GM18861 (cell line): ENCODE measurements at regions not wholly inside any gene's neighbourhood (a gene's known extent, or its start where the extent isn't known, plus 50 kb on each side); places are given as distances from the start of the nearest gene placed in this dataset.
A peak's percentile ranks its signal among the peaks of the same experiment; 100 is the strongest.

Experiments used
- ATAC-seq: cut with Tn5 transposase; IDR thresholded peaks from one replicate; pipeline ENCODE4 v1.9.1; 2021; ENCODE audit not compliant: unreplicated experiment

DNA sequence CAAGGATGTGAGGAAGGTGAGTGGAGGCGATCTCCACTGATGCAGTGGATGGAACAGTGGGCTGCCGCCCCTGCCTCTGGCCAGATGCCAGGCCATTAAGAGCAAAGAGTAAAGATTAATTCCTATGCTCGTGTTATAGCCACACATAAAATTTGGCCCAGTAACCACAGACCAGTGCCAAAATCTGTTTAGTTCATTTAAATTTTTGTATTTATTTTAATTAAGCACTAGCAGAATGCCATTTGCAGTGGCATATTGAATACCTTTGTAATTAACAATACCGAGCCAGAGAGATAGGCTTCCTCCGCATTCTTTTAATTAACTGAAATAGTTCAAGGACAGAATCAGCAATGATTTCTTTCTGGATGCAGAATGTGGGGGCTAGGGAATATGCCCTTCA is 179.8 kb downstream of the MED10 start:
- ATAC-seq = no peak

DNA sequence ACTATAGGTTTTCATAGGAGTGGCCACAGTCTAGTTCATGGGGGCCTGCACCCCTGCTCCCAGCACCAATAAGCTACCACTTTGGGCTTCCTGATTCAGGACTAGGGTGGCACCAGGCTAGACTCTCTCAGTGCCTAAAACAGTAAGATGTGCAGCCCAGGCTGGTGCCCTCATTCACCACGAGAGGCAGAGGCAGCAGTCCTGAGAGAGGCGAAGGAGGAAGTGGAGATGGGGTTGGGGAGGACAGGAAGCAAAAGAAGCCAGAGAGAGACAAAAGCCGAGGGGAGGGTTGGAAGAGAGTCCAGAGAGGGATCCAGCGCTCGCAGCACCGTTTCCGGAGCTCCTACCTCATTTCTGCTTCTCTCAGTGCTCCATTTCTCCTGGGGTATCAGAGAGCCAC is 180.9 kb downstream of the MED10 start:
- ATAC-seq = no peak

- no peak for ATAC-seq
These were observed 182.5 kb downstream of the MED10 start for GRCh38 chr5:6195711-6196358.

DNA sequence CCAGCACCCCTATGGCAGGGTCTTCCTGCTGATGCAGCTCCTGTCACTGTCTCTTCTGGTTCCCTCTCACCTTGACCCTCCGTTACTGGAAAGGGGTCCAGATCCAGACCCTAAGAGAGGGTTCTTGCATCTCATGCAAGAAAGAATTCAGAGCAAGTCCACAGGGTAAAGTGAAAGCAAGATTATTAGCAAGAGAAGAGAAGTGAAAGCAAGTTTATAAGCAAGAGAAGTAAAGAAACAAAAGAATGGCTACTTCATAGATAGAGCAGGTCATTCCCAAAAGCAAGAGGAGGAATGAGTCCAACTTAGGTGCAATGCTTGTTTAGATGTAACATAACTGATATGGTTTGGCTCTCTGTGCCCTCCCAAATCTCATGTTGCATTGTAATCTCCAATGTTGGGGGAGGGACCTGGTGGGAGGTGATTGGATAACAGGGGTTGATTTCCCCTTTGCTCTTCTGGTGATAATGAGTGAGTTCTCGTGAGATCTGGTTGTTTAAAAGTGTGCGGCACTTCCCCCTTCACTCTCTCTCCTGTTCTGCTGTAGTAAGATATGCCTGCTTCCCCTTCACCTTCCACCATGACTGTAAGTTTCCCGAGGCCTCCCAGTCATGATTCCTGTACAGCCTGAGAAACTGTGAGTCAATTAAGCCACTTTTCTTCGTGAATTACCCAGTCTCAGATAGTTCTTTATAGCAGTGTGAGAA is 183.3 kb downstream of the MED10 start:
- no peak for ATAC-seq

DNA sequence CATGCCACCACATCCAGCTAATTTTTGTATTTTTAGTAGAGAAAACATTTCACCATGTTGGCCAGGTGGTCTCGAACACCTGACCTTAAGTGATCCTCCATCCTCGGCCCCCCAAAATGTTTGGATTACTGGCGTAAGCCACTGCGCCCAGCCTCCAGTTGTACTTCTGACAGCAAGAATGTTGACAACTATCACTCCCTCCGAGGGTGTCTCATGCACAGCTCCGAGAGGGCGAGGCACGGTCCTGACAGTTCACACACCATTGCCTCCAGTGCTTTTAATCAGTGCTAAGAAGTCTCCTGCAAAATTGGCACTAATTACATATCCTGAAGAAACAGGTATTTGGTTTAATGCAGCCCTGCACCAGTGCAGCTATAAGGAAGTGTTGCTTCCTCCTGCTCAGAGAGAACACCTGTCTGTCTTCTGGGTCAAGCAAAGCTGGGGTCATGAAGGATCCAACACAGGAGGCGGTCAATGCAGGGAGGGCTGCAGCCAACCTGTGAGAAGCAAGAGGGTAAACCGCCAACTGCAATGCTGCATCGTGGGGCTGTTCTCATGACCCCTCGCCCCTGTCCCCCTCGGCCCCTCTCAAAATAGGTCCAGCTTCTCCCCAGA is 184.0 kb downstream of the MED10 start:
- no peak for ATAC-seq

DNA sequence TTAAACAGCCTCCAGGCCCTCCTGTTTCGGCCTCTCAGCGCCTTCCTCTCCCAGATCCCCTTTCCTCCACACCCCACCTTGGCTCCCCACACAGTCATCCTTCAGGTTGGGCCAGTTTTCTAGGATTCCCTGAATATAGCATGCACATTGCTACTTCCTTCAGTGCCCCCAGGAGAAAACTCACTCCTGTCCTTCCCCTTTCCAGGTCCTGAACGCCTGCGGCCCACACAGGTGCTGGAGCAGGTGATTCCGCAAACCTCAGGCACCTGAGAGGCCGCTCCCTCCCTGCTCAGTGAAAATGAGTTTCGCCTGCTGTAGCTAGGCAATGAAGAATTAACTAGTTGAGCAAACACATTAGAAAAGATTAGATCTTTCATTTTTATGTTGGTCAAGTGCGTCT is 185.0 kb downstream of the MED10 start:
- no peak for ATAC-seq

DNA sequence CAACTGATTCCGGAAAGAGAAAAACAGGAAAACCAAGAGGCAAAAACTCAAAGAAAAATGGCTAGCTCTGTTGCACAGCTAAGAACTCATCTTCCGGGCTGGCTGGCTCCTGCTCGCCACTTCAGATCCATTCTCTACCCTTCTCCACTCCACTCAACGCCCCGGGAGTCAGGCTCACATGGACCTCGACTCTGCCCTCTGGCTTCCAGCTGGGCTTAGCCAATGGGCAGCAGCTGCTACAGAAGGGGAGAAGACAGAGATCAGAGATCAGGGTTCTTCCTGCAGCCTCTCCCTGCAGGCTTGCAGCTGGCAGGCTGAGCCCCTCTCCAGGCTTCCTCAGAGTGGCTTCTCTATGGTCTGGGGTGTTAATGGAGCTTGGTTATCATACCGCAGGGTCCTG is 187.5 kb downstream of the MED10 start:
- no peak for ATAC-seq

DNA sequence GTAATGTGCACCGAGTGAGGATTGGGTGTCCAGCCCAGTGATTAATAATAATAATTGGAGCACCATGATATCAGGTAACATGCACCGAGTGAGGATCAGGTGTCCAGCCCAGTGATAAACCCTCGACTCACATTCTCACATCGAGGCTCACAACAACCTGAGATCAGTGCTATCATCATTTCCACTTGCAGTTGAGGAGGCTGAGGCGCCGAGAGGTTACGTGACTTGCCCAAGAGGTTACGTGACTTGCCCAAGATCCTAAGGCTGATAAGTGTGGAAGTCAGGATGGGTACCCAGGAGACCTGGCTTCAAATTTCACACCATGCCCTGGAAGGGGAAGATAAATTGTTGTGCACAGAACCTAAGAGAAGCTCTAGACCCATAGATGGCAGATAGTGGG is 189.4 kb downstream of the MED10 start:
- ATAC-seq = no peak

DNA sequence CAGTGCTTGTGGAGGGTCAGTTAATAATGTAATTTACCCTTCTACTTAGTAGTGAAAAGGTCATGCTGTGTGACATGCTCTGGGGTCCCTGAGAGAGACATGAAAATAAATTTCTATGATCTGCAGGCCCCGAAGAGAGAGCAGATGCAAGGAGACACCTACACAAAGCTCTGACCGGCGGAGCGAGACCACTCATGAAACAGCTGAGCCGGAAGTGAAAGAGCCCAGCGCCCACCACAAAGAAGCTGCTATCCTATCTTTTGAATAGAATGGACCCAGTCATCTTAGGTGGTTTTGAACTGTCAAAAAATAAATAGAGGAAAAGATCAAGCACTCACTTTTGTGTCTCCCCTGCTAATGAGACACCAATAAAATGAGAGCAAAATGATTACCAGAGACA is 190.0 kb downstream of the MED10 start:
- peak; percentile 92 for ATAC-seq

- ATAC-seq = no peak
These were observed 190.8 kb downstream of the MED10 start for GRCh38 chr5:6187501-6187900.

- no peak for ATAC-seq
These were observed 192.8 kb downstream of the MED10 start for GRCh38 chr5:6185574-6185973.

DNA sequence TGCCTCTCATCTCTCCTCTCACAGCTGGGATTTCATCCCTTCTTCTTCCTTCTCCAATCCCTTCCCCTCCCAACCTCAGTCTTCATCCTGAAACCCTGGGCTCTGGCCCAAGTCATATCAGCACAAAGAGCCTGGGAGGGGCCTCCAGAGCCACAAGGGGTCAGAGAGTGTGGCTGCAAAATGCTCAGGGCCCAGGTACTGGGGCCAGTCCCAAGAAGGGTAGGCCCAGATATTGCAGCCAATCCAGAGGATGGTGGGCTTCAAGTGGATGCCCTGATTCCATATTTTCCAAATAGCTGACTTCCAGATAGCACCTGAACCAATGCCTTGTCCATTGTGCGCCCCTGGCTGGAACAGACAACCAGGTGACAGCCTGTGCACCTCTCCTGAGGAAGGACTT is 193.9 kb downstream of the MED10 start:
- no peak for ATAC-seq

GRCh38 chr5:6183391-6184390 is 194.7 kb downstream of the MED10 start:
- ATAC-seq = no peak

DNA sequence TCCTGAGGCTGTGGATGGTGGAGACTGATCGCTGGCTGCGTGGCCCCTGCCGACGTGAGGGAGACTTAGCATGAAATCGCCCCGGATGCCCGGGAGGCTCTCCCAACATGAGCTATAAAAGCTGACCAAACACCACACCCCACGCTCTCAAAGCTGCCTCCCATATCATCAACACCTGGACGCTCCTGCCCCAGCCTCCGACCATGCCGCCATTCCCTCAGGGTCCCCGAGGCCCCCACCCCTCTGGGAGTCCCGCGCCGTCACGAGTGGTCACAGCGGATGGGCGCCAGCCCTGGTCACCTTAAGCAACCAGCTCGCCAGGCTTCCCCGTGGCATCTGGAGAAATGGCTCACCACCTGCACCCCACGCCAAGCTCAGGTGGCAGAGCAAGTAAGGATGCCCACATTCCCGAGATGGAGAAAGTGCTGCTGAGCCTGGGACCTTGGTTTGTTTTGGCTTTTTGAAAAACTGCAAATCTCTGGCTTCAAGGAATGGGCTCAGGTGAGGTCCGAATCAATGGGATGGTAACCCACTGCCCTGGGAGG is 196.0 kb downstream of the MED10 start:
- ATAC-seq = no peak

DNA sequence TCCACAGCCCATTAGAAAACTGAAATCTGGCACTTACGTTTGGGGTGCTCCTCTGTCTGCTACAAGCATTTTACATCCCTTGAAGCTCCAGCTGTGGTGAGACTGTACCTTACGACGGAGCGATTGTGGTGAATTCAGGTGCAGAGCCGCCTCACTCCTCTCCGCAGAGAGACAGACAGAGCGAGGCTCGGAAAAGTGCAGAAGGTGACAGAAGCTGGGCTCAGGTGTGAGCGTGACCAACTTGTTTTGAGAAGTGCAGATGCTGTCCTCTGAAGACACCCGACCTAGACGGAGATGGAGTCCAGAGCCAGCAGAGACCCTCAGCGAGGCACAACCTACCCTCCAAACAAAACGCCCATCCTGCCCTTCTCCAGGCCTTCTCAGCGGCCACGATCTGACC is 196.5 kb downstream of the MED10 start:
- no peak for ATAC-seq

- no peak for ATAC-seq
These were observed 197.1 kb downstream of the MED10 start for GRCh38 chr5:6181147-6181729.

DNA sequence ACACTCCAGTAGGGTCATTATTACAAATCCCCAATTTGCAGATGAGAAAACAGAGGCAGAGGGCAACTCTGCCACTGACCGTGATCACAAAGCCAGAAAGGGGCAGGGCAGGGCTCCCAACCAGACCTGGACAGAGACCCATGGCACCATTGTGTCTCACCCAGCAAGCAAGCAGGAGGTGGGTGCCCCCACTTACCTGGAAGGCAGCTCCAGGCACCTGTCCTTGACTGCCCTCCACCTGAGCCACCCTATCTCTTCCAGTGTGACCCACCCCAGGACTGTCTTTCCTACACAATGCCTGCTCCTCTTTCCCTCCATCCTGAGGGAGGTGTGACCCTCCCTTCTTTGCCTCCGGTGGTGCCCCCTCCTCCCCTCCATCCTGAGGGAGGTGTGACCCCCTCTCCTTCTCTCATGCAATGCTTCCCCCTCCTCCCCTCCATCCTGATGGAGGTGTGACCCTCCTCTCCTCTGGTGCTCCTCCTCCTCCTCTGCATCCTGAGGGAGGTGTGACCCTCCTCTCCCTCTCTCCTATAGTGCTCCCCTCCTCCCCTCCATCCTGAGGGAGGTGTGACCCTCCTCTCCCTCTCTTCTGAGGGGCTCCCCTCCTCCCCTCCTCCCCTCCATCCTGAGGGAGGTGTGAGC is 198.0 kb downstream of the MED10 start:
- no peak for ATAC-seq

- ATAC-seq = no peak
These were observed 199.4 kb downstream of the MED10 start for GRCh38 chr5:6178846-6179532.

GRCh38 chr5:6177926-6178325 is 200.4 kb downstream of the MED10 start:
- no peak for ATAC-seq
